HG03103 (cell line): ENCODE measurements at regions not wholly inside any gene's neighbourhood (a gene's known extent, or its start where the extent isn't known, plus 50 kb on each side); places are given as distances from the start of the nearest gene placed in this dataset.

Experiments used
- ATAC-seq: cut with Tn5 transposase; IDR thresholded peaks from one replicate; pipeline ENCODE4 v1.9.1; 2021; ENCODE audit warnings: low read depth; ENCODE audit not compliant: unreplicated experiment

DNA sequence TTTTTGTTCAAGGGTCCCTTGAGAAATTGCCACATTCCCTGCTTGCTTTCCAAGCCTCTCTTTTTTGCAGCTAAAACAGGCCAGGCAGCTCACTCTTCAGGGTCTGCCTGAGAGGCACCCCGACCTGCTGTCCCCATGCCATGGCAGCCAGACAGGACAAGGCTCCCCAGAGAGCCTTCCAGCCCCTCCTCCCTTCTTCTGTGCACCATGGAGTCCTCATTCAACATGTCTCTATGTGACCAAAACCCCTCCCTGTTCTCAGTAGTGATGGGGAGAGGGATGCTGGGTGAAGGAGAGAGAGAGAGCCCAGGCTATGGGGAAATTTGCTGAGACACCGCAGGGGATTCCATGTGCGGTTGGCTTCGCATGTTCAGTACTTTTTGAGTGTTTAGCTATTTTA, 384.2 kb upstream of the ZNF507 start:
- no peak for ATAC-seq

DNA sequence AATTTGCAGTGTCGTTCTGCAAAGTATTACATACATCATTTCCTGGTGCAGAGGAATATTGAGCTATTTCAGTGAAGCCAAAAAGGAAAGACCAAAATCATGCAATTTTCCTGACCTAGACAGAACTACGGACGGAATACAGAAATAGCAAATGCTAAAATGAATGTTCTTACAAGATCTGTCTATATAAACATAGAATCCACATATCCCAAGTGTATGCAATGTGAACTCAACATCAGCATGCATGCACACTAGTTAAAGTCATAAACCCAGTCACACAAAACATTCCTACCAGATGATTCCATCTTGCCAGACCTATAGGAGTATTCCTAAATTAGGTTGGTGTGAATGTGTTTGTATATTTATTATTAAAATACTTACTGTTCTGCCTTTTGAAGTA, 383.7 kb upstream of the ZNF507 start:
- no peak for ATAC-seq

DNA sequence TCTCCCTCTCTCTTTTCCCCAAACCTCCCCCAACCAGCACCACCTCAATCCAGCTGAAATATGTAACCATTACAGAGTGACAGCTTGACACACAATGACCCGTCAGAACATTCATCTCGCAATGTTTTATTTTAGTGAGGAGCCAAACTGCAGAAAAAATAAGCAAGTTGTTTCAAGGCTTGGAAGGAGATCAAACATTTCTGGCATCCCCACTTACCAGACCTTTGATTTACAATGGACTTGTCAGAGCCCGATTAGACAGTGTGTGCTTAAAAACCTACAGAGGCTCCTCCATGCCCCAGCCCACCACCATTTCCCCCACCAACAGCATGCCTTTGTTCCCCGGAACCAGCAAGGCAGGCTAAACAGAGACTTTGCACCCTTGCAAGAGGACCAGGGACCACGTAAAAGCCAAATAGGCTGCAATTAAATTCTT, 382.8 kb upstream of the ZNF507 start:
- ATAC-seq = no peak

DNA sequence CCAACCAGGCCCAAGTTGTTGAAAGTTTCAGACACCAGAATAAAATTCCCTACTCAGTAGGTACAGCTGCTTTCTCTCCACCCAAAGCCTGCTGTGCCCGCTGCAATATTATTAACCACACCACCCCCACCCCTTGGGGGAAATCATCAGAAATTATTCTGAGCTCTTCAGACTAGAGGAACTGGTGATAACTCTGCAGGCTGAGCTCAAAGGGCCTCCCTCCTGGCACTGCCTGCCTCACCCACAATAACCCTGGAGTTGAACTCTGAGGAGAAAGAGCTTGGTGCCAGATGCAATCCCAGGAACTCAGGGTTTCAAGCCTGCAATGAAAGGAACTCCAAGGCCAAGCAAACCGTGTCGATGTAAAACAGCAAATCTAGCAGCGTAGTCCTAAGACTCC, 381.7 kb upstream of the ZNF507 start:
- no peak for ATAC-seq

DNA sequence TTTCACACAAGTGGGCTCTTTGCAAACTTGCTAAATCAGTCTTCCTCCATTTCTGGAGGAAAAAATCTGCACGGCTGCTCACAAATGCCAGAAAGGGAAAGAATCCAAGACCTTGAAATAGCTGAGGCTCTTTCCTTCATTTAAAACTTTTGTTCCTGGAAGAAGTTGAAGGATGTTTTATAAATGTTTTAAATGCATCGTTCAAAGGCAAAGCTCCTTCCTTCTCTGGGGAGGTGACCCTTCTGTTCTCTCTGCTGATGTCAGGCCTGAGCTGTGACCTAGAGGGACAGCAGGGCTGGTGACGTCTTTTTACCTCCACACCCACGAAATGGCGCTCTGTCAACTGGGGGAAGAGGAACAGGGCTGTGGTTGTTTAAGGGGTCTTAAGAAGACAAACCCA, 376.4 kb upstream of the ZNF507 start:
- ATAC-seq = no peak

DNA sequence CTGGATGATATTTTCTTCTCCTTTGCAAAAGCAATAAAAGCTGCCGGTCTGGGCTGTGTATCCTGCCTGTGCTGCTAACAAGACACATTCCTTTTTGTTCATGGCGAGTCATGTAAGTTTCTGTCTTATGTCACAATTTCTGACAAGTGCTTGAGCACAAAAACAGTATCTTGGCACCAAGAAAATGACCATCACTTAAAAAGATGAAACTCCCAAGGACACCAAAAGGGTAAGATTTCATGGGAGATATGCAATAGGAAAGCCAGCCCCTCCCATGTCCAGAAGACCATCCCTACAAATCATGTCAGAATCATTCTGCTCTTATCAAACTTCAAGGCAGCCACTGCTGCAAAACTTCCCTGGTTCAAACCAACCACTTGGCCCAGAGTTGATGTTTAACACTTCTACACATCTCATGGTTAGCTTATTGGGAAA, 375.4 kb upstream of the ZNF507 start:
- no peak for ATAC-seq

DNA sequence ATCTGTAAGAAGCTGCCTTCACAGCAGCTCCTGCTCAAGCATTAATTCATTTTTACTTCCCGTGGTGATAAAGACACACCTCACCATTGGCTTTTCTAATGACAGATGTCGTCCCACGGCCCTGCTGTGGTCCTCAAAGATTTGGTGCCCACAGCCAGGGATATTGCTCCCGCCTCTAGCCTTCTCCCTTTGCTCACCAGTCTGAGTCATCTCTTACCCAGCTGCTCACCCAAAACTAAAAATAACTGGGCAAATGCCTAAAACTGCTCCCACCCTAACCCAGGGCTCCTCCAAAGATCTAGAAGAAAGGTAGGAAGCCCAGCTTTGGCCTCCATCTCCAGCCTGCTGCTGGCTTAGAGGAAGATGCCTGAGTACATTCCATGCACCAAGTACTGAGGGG, 371.1 kb upstream of the ZNF507 start:
- ATAC-seq = no peak

DNA sequence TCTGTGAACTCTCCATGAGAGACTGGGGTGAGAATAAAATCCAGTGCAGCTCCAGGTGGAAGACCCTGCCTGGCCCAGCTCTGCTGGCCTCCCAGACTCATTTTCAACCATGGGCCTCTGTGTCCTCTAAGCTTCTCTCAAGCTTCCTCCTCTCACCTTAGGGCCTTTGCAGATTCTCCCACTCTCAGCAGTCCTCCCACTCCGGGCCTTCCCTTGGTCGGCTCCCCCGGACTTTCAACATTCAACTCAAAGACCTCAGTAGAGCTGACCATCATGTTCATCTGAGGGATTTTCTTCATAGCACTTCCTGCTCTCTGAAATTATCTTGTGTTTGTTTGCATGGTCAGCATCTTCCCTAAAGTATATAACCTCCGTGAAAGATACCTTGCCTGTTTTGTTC, 370.5 kb upstream of the ZNF507 start:
- ATAC-seq = no peak

DNA sequence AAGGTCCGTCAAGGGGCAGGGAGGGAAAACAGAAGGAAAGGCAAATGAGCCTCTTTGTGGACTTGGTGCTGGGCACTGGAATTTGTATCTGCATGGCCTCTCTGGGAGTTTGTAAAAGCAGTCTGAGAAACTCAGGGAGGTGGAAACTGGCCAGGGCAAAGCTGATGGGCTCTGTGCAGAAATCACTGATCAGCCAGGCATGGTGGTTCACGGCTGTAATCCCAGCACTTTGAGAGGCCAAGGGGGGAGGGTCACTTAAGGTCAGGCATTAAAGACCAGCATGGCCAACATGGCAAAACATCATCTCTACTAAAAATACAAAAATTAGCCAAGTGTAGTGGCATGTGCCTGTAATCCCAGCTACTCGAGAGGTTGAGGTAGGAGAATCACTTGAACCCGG, 369.9 kb upstream of the ZNF507 start:
- no peak for ATAC-seq

DNA sequence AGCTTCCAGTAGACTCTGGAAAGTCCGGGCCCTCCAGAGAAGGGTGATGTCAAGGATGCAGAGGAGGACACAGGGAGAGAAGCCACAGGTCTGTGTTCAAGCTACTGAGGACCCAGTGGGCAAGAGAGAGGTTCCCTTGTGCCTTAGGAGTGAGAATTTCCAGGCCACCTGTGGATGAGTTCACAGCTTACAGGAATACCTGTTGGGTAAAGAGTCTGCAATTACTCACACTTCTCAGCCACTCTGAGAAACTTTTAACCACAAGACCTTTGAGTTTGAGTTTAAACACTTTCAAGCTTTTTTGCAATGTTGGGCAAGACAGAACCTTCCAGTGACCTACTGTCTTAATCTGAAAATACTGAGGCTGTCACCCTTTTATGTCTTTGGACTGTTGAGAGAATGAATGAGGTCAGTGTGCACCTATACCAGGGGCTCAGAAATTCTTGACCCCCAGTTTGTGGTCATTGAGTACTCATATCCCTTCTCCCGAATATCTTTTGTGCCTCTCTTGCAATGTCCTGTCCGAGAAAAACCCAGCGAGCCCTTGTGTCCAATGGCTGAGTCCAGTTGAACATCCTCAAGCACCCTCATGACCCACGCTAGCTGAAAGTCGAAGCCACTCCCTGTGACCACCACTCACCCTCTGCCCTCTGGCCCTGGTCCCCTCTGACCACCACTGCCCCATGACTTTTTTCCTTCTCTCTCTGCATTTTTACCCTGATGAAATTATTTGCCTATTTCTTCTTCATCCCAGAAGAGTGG, 368.5 kb upstream of the ZNF507 start:
- ATAC-seq = no peak

DNA sequence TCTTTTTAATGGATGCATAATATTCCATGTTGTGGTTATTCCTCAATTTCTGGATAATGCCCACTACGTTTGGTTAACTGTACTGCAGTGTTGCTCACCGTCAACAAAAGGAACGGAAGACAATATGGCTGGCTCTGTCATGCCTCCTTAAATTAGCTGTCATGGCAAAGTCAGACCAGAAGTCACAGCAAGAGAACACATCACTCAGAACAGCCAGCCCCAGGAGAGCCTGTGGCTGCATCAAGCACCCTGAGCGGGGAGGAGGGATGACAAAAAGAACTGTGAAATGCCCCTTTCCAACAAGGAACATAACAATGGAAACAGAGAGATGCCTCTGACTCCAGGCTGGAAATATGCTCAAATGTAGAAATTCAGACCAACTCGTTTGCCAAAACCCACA, 366.0 kb upstream of the ZNF507 start:
- ATAC-seq = no peak

DNA sequence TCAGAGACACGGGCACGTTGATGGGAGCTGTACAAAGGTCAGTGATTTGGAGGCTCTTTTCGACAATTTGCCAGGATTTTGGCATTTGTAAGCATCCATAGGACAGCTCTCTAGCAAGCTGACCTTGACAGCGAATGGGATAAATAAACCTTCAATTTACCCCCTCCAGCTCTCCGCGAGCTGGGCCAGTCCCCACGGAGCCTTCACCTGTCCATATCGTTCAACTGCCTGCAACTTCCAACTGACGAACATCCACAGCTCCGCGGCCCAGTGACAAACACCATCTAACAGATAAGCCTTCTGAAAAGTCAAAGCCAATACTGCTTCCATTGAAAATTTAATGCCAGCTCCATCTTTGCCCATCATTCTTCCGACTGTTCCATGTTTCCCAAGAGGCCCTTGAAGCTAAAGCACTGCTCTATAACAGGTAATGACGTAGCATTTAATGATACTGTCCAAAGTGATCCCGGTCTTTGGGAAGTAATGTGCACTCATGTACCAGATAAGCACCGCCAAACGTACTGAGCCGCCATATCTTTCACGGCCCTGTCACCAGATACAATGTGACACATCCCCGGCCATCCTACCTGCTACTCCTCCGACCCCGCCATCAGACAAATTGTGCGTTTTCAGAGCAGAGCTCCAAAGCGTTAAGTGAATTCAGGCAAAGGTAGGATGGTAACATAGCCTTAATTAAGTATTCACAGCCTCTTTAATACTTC, 365.3 kb upstream of the ZNF507 start:
- no peak for ATAC-seq

DNA sequence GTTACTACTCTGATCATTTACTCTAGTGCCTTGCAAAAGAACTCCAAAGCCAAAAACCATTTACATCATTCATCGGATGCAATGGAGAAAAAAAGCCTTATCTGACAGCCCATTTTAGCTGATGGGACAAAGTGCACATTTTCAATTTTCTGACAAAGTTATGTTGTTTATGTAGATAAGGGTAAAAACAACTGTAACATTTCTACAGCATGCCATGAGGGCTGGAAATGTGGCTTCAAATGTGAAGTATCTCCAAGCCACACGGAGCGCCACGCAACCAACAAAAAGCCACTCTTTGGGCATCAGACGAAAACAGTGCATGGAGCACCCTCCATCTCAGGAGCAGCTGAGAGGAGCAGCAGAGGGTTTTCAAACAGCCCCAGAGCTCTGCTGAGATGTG, 364.6 kb upstream of the ZNF507 start:
- no peak for ATAC-seq

DNA sequence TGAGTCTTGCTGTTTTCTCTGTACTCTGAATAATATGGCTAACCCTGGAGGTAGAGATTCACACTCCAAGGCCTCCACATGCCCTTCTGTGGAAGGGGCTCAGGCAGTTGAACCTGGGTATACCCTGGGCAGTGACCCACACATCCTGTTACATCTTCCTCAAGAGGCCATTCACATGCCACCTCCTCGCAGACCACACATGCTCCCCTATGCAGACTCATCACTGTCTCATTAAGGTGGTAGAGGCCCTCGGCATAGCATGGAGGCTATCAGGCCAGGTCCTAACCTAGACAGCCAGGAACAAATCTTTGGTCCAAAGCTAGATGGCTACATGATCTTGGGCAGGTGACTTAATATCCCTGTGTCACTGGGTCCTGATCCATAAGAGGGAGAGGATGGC, 363.9 kb upstream of the ZNF507 start:
- ATAC-seq = no peak

DNA sequence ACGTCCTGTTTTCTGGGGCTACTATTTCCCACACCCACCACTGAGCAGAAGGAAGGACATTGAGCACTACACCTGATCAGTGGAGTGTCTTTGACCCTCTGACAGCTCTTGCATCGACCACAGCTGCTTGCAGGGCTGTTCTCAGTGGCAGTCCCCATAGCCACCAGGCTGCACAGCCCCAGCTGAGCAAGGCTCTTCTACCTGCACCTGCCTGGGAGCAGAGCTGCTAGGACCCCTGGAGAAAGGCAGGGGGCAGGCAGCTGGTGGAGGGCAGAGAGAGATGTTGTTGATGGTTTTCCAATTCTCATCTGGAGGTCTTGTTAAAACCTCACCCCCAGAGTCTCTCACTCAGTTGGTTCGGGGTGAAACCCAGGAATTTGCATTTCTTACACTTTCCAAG, 361.8 kb upstream of the ZNF507 start:
- no peak for ATAC-seq

DNA sequence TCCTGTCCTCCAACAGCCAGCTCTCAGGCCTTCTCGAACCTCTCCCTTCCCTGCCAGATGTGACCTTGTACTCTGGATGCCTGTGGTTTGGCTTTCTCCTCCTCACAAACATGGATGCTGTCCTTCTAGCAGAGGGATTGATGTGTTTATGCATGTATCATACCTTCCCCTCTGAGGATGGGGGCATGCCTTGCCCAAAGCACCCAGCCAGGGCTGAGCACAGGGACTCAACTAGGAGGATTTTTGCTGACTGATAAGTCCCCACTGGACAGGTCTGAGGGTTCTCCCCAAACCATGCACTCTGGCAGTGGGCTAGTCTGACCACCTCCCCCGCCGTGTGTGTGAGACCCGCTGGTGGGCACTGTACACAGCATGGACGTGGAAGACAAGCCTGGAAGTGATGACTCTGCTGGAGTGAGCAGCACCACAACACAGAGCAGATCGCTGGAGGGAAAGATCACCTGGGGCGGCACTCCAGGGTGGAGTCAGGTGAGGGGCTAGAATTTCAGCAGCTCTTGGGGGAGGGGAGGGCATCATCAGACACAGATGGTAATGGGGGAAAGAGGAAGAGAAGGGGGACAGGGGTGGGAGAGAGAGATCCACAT, 360.3 kb upstream of the ZNF507 start:
- ATAC-seq = no peak

DNA sequence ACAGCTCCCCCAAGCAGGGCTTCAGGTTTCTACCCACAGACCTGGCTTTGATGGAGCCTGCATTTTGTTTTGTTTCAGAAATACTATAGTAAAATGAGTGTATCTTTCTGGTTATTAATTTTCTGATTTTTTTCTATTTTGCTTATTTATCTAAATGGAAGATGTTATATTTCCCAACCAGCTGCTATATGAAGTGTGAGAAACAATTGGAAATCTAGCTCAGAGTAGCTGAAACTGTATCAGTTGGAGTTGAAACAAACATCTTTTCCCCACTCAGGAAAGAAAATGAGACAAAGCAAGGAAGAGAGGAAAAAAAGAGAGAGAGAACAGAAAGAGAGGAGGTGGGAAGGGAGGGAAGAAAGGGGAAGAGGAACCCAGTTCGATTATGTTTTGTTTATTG, 358.5 kb upstream of the ZNF507 start:
- no peak for ATAC-seq

DNA sequence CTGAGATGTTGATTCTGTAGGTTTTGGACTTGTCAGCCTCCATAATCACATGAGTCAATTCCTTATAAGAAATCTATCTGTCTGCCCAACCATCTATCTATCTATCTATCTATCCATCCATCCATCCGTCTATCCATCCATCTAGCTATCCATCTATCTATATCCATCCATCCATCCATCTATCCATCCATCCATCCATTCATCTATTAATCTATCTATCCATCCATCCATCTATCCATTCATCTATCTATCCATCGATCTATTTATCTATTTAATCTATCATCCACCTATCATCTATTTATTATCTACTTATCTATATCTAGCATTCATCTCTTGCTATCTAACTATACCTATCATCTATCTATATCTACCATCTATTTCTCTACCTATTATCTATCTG, 357.2 kb upstream of the ZNF507 start:
- no peak for ATAC-seq

DNA sequence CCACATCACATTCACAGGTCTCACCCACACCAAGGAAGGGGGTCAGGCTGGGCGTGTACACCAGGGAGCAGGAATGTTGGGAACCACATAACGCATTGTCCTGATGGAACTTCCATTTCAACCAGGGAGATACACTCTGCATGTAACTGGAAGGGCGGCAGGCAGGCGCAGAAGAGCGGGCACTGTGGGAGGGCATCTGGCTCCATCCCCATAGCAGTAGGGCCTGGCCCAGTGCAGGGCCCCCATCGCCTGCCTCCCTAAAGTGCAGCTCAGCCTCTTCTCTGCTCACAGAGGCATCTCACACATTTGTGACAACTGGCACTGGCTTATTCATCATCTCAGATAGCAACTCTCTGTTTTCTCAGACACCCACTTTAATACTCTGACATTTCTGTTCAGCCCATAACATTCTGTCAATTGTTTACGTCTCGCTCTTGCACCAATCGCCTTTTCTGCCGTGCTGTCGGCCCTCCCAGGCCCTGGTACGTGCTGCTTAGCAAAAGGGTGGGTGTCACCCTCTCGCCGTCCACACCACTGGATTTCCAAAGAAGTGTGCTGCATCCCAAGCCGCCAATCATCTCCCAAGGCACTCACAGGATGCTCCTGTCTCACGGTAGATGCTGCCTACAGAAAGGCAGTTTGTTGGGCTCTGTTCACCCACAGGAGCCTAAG, 353.3 kb upstream of the ZNF507 start:
- no peak for ATAC-seq

DNA sequence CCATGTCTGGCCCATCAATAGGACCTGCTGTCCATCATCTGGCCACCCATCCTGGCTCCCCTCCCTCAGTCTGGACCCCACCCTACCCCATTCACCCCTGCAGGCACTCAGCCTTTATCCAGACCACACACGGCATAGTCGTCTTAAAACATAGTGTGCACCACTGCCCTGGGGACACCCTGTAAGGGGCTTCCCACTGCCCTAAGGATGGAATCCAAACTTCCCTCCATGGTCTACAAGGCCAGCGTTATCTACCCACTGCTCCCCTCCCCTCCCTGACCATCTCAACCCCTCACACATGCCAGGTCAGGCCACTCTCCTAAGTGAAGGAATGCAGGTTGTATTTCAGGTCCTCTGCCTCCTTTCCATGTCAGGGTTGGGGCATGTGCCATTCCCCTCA, 352.7 kb upstream of the ZNF507 start:
- no peak for ATAC-seq

DNA sequence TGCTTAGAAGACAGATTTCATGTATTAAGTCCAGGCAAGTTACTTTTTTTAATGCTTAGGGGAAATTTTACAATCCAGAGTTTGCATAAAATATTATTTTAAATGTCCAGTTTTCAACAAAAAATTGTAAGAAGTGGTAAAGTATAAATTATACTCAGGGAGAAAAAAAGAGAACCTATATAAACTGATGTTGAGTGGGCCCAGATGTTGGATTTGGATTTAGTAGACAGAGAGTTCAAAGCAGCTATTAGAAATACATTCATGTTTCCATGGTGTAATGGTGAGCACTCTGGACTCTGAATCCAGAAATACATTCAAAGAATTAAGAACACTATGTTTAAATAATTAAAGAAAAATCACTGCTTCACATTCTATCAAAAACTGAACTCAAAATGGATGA, 349.9 kb upstream of the ZNF507 start:
- no peak for ATAC-seq
